ENCODE measurements at regions not wholly inside any gene's neighbourhood (a gene's known extent, or its start where the extent isn't known, plus 50 kb on each side); places are given as distances from the start of the nearest gene placed in this dataset.

- no peak for TF ChIP-seq CTCF (IDR thresholded peaks at IDR 0.05)
- DNase-seq: no peak
- Histone ChIP-seq H3K9me3 (replicated peaks in 1 of 2; ENCODE audit: control insufficient read depth in 1 of 2, insufficient read depth in 1 of 2, low read length in 2 of 2) (no peaks in the 10 kb centered on the region), H3K4me2 (replicated peaks; ENCODE audit: extremely low read depth, low read length, poor library complexity, severe bottlenecking) (no peak overlapping the region), H3K4me1 (ENCODE audit: control insufficient read depth in 1 of 2, insufficient read depth in 2 of 2, low read length in 2 of 2) (no peaks in the 10 kb centered on the region), H3K27me3 (ENCODE audit: control insufficient read depth in 2 of 2, insufficient read depth in 2 of 2, low read length in 2 of 2) (no peaks in the 10 kb centered on the region), H3K36me3 (replicated peaks in 1 of 2; ENCODE audit: control insufficient read depth in 1 of 2, insufficient read depth in 2 of 2, low read length in 2 of 2) (no peaks in the 10 kb centered on the region), H3K9ac (ENCODE audit: insufficient read depth, low read length, poor library complexity, severe bottlenecking) (no peak overlapping the region), H3K27ac (ENCODE audit: low read depth in 1 of 2, low read length in 2 of 2) (peak overlapping the region in 1 of 2 donors; percentile 24), H3K4me3 (replicated peaks in 1 of 3; ENCODE audit: low read depth in 2 of 3, low read length in 3 of 3) (no peak overlapping the region), H3K79me2 (ENCODE audit: insufficient read depth, low read length) (no peaks in the 10 kb centered on the region), H4K20me1 (ENCODE audit: insufficient read depth, low read length) (no peaks in the 10 kb centered on the region), H2AFZ (ENCODE audit: insufficient read depth, low read depth, low read length, poor library complexity, severe bottlenecking) (no peak overlapping the region)
- 100% methylated on average over 1 of the region's 1 CpG for WGBS (ENCODE audit: insufficient coverage)
- Mint-ChIP-seq H3K36me3 (peaks cover 0 to 2% of the 10 kb centered on the region in 2 donors), H3K4me3 (no peak overlapping the region), H3K27me3 (ENCODE audit: low read depth in 3 of 3) (peaks cover 0 to 2% (median 0%) of the 10 kb centered on the region in 3 donors), H3K27ac (peak overlapping the region in 3 of 7 donors; percentile 37 to 60 (median 47)), H3K9me3 (peaks cover 0 to 10% (median 5%) of the 10 kb centered on the region in 7 donors), H3K4me1 (peaks cover 9% of the 10 kb centered on the region)
- intact Hi-C loops (cut with micrococcal nuclease): no loop called here
Observed at GRCh38 chr9:99682378-99682777, 139.3 kb upstream of the NR4A3 start.

- no peaks in the 10 kb centered on the region for H4K20me1 ChIP-seq (ENCODE audit: insufficient read depth, low read length)
- no peak overlapping the region for H3K9ac ChIP-seq (ENCODE audit: insufficient read depth, low read length, poor library complexity, severe bottlenecking)
- Mint-ChIP-seq H3K27ac (peak overlapping the region in 3 of 7 donors; percentile 37 to 60 (median 51)), H3K4me3 (no peak overlapping the region), H3K36me3 (peaks cover 0 to 2% of the 10 kb centered on the region in 2 donors), H3K27me3 (ENCODE audit: low read depth in 3 of 3) (peaks cover 0 to 2% (median 0%) of the 10 kb centered on the region in 3 donors), H3K9me3 (peaks cover 0 to 10% (median 5%) of the 10 kb centered on the region in 7 donors), H3K4me1 (peaks cover 9% of the 10 kb centered on the region)
- H3K79me2 ChIP-seq (ENCODE audit: insufficient read depth, low read length): no peaks in the 10 kb centered on the region
- no peak for TF ChIP-seq CTCF (IDR thresholded peaks at IDR 0.05)
- no peaks in the 10 kb centered on the region for H3K27me3 ChIP-seq (ENCODE audit: control insufficient read depth in 2 of 2, insufficient read depth in 2 of 2, low read length in 2 of 2)
- H3K9me3 ChIP-seq (replicated peaks in 1 of 2; ENCODE audit: control insufficient read depth in 1 of 2, insufficient read depth in 1 of 2, low read length in 2 of 2): no peaks in the 10 kb centered on the region
- peak; percentile 54 to 80 (median 58) for DNase-seq
- intact Hi-C loops (cut with micrococcal nuclease): no loop called here
- WGBS (ENCODE audit: insufficient coverage): no CpG with 5 or more reads among the region's 2 CpGs
- no peak overlapping the region for H3K4me2 ChIP-seq (replicated peaks; ENCODE audit: extremely low read depth, low read length, poor library complexity, severe bottlenecking)
- no peaks in the 10 kb centered on the region for H3K36me3 ChIP-seq (replicated peaks in 1 of 2; ENCODE audit: control insufficient read depth in 1 of 2, insufficient read depth in 2 of 2, low read length in 2 of 2)
- H3K4me1 ChIP-seq (ENCODE audit: control insufficient read depth in 1 of 2, insufficient read depth in 2 of 2, low read length in 2 of 2): no peaks in the 10 kb centered on the region
- H3K4me3 ChIP-seq (replicated peaks in 1 of 3; ENCODE audit: low read depth in 2 of 3, low read length in 3 of 3): no peak overlapping the region
- no peak overlapping the region for H2AFZ ChIP-seq (ENCODE audit: insufficient read depth, low read depth, low read length, poor library complexity, severe bottlenecking)
- H3K27ac ChIP-seq (ENCODE audit: low read depth in 1 of 2, low read length in 2 of 2): peak overlapping the region in 1 of 2 donors; percentile 24
Observed at GRCh38 chr9:99682870-99683269, 138.8 kb upstream of the NR4A3 start.

Measured in CD14-positive monocyte (primary cell).